ENCODE measurements at regions not wholly inside any gene's neighbourhood (a gene's known extent, or its start where the extent isn't known, plus 50 kb on each side); places are given as distances from the start of the nearest gene placed in this dataset.

DNA sequence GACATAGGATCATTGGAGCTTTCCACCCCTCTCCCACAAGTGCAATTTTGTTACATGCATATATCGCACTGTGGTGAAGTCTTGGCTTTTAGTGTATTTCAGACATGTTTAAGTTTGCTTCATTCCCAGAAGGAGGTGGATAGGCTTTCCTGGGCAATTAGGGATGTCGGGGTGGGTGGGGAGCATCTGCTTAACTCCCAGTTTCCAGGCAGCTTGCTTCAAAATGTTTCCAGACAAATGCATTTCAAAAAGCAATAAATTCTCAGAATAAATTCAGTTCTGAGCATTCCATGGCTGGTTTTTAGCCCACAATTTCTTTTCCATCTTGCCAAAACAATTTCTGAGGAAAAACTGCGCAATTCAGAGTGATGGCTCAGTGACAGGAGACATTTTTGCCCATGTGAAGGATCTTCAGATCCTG, 227.7 kb upstream of the ZPLD1 start:
- Histone ChIP-seq H3K9me3 (no peaks in the 10 kb centered on the region), H3K27ac (no peak overlapping the region), H3K27me3 (ENCODE audit: low read depth) (no peaks in the 10 kb centered on the region), H3K36me3 (no peaks in the 10 kb centered on the region), H3K4me3 (no peak overlapping the region), H3K4me1 (peaks cover 15% of the 10 kb centered on the region)
- intact Hi-C loops (cut with DNase I): no loop called here
- DNase-seq: no peak
- TF ChIP-seq, protein P1, sequence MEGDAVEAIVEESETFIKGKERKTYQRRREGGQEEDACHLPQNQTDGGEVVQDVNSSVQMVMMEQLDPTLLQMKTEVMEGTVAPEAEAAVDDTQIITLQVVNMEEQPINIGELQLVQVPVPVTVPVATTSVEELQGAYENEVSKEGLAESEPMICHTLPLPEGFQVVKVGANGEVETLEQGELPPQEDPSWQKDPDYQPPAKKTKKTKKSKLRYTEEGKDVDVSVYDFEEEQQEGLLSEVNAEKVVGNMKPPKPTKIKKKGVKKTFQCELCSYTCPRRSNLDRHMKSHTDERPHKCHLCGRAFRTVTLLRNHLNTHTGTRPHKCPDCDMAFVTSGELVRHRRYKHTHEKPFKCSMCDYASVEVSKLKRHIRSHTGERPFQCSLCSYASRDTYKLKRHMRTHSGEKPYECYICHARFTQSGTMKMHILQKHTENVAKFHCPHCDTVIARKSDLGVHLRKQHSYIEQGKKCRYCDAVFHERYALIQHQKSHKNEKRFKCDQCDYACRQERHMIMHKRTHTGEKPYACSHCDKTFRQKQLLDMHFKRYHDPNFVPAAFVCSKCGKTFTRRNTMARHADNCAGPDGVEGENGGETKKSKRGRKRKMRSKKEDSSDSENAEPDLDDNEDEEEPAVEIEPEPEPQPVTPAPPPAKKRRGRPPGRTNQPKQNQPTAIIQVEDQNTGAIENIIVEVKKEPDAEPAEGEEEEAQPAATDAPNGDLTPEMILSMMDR (IDR thresholded peaks at IDR 0.05): no peak
- ATAC-seq: no peak

DNA sequence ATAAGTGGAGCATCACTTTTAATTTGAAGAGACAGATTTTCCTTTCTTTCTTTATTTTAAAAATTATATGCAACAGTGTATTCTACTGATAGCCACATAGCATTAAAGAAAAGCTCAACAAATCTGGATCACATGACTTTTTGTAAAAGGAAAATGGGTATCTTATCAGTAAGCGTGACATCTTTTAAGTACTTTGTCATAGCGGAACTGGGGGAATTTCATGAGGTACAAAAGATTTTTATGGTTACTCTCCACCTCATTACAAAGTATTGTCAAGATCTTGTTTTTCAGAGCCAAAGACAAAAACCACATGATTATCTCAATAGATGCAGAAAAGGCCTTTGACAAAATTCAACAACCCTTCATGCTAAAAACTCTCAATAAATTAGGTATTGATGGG, 219.6 kb upstream of the ZPLD1 start:
- intact Hi-C loops (cut with DNase I): no loop called here
- TF ChIP-seq, protein P1 (IDR thresholded peaks at IDR 0.05): no peak

DNA sequence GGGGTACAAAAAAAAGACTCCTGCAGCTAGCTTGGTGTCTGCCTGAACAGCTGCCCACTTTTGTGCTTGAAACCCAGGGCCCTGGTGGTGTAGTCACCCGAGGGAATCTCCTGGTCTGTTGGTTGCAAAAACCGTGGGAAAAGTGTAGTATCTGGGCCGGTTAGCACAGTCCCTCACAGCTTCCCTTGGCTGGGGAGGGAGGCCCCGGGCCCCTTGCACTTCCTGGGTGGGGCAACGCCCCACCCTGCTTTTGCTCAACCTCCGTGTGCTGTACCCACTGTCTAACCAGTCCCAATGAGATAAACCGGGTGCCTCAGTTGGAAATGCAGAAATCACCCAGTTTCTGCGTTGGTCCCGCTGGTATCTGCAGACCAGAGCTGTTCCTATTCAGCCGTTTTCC, 211.7 kb upstream of the ZPLD1 start:
- DNase-seq: no peak
- Histone ChIP-seq H3K4me3 (no peak overlapping the region), H3K36me3 (no peaks in the 10 kb centered on the region), H3K9me3 (no peaks in the 10 kb centered on the region), H3K27ac (no peak overlapping the region), H3K4me1 (peaks cover 15% of the 10 kb centered on the region), H3K27me3 (ENCODE audit: low read depth) (no peaks in the 10 kb centered on the region)
- TF ChIP-seq, protein P1 (IDR thresholded peaks at IDR 0.05): no peak
- intact Hi-C loops (cut with DNase I): no loop called here
- ATAC-seq: peak in 1 of 2 donors; percentile 49

More for the DNA sequence above, 219.6 kb upstream of the ZPLD1 start:
- Histone ChIP-seq H3K4me1 (no peaks in the 10 kb centered on the region), H3K27me3 (ENCODE audit: low read depth) (no peaks in the 10 kb centered on the region), H3K27ac (no peak overlapping the region), H3K36me3 (no peaks in the 10 kb centered on the region), H3K4me3 (no peak overlapping the region), H3K9me3 (no peaks in the 10 kb centered on the region)
- DNase-seq (no peak), ATAC-seq (no peak)

DNA sequence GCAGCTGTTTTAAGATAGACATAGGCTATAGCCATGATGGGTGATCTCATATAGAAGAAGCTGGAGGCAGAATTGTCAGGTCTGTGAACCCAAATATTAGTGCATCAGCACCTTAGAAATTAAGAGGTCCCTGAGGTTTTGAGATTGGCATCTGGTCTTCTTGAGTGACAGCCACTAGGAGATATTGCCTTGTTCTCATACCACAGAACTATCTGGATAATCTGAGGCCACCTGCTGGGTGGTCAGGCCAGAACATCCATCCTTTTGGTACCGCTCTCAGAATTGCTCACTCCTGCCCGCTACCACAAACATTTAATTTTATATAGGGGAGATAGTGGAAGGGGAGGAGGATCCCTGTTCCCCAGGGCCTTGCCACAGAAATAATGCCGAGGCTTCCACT, 210.6 kb upstream of the ZPLD1 start:
- DNase-seq (no peak), ATAC-seq (peak; percentile 64 to 79)
- TF ChIP-seq, protein P1 (IDR thresholded peaks at IDR 0.05): peak; percentile 21
- Histone ChIP-seq H3K27me3 (ENCODE audit: low read depth) (no peaks in the 10 kb centered on the region), H3K9me3 (no peaks in the 10 kb centered on the region), H3K36me3 (no peaks in the 10 kb centered on the region), H3K4me1 (peaks cover 15% of the 10 kb centered on the region), H3K27ac (no peak overlapping the region), H3K4me3 (no peak overlapping the region)
- intact Hi-C loops (cut with DNase I): no loop called here

DNA sequence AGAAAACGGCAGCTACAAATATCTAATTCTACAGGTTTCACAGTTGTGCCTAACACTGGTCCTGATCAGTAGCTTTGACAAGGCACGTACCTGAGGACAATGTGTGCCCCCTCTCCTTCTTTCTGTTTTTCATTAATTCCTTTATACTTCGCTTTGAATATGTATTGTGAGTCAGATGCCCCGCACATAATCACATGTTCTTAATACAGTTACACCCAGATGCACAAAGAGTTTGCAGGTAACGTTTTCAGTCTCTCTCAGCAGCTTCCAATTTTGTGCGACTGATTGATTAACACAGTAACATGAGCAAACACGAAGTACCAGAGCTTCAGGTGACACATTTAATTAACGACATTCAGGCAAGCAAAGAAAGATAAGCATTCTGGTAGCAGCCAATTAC, 209.8 kb upstream of the ZPLD1 start:
- TF ChIP-seq, protein P1 (IDR thresholded peaks at IDR 0.05): no peak
- intact Hi-C loops (cut with DNase I): loop anchor here (5.0 kb wide), 2 partner anchors 312 to 413 kb away; no protein-coding TSS in a partner anchor
- Histone ChIP-seq H3K4me1 (peaks cover 15% of the 10 kb centered on the region), H3K4me3 (no peak overlapping the region), H3K27ac (no peak overlapping the region), H3K36me3 (no peaks in the 10 kb centered on the region), H3K9me3 (no peaks in the 10 kb centered on the region), H3K27me3 (ENCODE audit: low read depth) (no peaks in the 10 kb centered on the region)
- DNase-seq (no peak), ATAC-seq (no peak)
